ENCODE measurements at regions not wholly inside any gene's neighbourhood (a gene's known extent, or its start where the extent isn't known, plus 50 kb on each side); places are given as distances from the start of the nearest gene placed in this dataset.

DNA sequence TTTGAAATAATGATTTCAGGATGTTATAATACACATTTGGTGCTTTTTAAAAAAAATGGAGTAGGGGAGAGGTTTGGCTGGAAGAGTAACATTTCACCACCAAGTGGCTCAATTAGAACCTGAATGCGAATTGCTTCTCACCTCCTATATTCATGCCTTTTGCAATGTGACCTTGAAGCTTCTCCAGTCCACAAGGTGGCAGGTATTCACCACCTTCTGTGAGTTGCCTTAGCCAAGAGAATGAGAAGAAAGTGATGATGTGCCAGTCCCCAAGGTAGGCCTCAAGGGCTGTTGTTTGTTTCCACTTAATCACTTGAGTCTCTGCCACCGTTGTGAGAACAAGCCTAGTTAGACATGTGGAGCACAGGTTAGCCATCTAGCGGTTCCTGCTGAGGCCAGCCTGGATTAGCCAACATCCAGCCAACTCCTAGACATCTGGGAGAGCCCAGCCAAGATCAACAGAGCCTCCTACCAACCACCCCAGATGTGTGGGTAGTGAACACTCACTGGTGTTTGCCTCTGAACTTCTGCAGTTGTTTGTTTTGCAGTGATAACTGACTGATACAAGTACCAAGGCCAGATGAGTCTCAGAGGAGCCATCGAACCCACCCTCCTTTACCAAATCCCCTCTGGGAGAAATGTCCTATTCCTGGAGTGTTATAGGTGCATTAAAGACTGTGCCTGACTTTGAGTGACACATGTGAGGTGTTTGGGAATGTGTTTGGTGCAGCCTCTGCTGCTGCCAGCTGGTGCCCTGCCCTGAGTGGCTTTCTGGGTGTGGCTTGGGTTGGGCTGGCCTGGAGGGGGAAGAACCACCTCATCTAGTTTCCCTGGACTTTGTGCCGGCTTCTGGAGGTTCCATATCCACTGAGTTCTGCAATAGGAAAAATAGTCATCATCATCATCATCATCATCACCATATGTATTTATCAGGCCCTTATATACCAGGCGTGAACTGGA is 132.5 kb upstream of the RFLNA start:
- Mint-ChIP-seq H3K9me3 (no peaks in the 10 kb centered on the region), H3K27ac (no peak overlapping the region), H3K36me3 (ENCODE audit: low read depth) (no peaks in the 10 kb centered on the region), H3K4me3 (ENCODE audit: low read depth) (no peak overlapping the region), H3K27me3 (ENCODE audit: low read depth) (no peaks in the 10 kb centered on the region), H3K4me1 (ENCODE audit: low read depth) (no peaks in the 10 kb centered on the region)
- intact Hi-C loops (cut with micrococcal nuclease) = no loop called here
- DNase-seq (ENCODE audit: low spot score) = no peak

DNA sequence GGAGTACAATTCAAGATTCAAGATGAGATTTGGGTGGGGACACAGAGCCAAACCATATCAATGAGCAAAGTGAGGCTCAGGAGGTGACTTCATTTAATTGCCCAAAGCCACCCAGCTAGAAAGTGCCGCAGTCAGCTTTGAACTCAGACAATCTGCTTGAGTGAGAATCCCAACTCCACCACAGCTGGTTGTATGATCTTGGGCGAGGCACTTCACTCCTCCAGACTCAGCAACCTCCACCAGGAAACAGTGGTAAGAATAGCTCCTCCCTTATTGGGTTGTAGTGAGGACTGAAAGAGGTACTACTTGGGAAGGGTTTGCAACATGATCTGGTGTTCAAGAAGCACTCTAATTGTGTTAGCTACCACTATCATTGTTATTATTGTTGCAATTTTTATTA is 129.2 kb upstream of the RFLNA start:
- no peak overlapping the region for H3K27ac Mint-ChIP-seq
- H3K36me3 Mint-ChIP-seq (ENCODE audit: low read depth) = no peaks in the 10 kb centered on the region
- H3K4me3 Mint-ChIP-seq (ENCODE audit: low read depth) = no peak overlapping the region
- intact Hi-C loops (cut with micrococcal nuclease) = no loop called here
- DNase-seq (ENCODE audit: low spot score) = no peak
- H3K27me3 Mint-ChIP-seq (ENCODE audit: low read depth) = no peaks in the 10 kb centered on the region
- no peaks in the 10 kb centered on the region for H3K4me1 Mint-ChIP-seq (ENCODE audit: low read depth)
- no peaks in the 10 kb centered on the region for H3K9me3 Mint-ChIP-seq

DNA sequence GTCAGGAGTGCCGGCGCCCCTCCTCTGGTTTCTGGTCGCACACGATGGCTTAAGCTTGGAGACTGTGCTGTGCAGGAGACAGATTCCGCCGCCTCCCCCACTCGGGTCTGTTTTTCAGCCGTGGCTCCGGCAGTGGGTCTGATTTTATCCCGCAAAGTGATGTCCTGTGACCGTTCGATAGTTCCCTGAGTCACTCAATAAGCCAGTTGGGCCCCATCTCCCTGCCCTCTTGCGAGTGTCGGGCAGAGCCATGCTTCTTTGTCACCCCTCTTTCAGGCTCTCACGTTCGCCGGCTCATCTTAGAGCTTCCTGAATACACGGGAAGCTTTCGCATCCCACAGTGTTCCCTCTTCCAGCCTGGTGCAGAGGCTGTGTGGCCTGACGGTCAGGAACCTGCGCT is 127.8 kb upstream of the RFLNA start:
- Mint-ChIP-seq H3K36me3 (ENCODE audit: low read depth) (no peaks in the 10 kb centered on the region), H3K9me3 (no peaks in the 10 kb centered on the region), H3K4me1 (ENCODE audit: low read depth) (no peaks in the 10 kb centered on the region), H3K27me3 (ENCODE audit: low read depth) (no peaks in the 10 kb centered on the region), H3K4me3 (ENCODE audit: low read depth) (no peak overlapping the region), H3K27ac (no peak overlapping the region)
- DNase-seq (ENCODE audit: low spot score) = no peak
- intact Hi-C loops (cut with micrococcal nuclease) = no loop called here

DNA sequence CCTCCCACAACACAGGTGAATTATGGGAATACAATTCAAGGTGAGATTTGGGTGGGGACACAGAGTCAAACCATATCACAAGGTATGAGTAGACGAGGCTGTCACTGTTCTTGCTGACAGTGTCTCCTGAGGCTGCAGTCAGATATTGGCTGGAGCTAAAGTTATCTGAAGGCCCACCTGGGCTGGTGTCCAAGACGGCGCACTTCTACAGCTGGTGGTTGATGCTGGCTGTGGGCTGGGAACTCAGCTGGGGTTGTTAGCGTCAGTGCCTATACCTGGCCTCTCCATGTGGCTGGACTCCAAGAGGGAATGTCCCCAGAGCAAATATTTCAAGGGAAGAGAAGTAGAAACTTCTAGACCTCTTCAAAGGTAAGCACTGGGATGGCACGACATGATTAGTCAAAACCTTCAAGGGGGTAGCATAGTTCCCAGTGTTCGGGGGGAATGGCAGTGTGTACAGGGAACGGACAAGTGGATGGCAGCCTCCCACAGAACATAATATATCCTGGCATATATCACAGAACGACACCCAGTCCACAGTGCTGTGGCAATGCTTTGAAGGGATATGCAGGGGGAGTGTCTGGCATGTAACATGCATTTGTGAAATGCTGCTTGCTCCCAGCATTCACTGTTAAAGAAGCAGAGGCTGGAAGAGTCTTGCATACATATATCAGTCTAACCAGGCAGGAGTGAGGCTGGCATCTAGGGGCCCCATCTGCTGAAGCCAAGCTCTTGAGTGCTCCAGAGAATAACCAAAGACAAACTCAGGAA is 126.7 kb upstream of the RFLNA start:
- H3K4me1 Mint-ChIP-seq (ENCODE audit: low read depth) = no peaks in the 10 kb centered on the region
- no peaks in the 10 kb centered on the region for H3K27me3 Mint-ChIP-seq (ENCODE audit: low read depth)
- intact Hi-C loops (cut with micrococcal nuclease) = no loop called here
- no peak overlapping the region for H3K4me3 Mint-ChIP-seq (ENCODE audit: low read depth)
- no peaks in the 10 kb centered on the region for H3K36me3 Mint-ChIP-seq (ENCODE audit: low read depth)
- H3K27ac Mint-ChIP-seq = no peak overlapping the region
- H3K9me3 Mint-ChIP-seq = no peaks in the 10 kb centered on the region
- no peak for DNase-seq (ENCODE audit: low spot score)

DNA sequence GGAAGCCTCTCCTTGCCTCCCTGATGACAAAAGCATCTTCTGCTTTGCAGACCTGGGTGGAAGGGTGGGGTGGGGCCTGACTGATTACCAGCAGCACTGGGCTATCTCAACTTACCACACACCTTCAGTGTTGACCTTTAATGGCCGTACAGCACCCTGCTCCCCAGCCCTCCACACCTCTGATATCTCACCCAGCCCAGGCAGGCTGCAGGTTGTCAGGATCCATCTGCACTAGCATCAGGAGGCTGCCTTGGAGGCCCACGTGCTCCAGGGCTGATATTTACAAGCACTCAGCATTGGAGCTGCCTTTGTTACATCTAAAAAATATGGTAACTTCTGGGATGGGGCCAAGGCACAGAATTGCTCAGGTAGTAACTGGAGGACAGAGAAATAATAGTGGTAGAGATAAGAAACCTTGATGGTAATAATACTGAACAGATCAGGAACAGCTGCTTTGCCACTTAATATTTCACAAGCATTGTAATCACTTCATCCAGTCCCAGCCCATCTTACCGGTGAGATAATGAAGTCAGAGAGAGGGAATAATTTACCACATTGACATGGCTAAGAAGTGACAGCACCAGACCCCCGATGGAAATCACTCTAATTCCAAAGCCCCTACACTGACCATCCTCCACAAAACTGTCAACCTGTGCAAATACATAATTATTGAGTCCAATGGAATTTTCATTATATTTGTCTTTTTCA is 125.2 kb upstream of the RFLNA start:
- H3K27ac Mint-ChIP-seq = no peak overlapping the region
- no peak for DNase-seq (ENCODE audit: low spot score)
- intact Hi-C loops (cut with micrococcal nuclease) = no loop called here
- H3K4me1 Mint-ChIP-seq (ENCODE audit: low read depth) = no peaks in the 10 kb centered on the region
- no peaks in the 10 kb centered on the region for H3K9me3 Mint-ChIP-seq
- H3K27me3 Mint-ChIP-seq (ENCODE audit: low read depth) = no peaks in the 10 kb centered on the region
- no peak overlapping the region for H3K4me3 Mint-ChIP-seq (ENCODE audit: low read depth)
- H3K36me3 Mint-ChIP-seq (ENCODE audit: low read depth) = no peaks in the 10 kb centered on the region

DNA sequence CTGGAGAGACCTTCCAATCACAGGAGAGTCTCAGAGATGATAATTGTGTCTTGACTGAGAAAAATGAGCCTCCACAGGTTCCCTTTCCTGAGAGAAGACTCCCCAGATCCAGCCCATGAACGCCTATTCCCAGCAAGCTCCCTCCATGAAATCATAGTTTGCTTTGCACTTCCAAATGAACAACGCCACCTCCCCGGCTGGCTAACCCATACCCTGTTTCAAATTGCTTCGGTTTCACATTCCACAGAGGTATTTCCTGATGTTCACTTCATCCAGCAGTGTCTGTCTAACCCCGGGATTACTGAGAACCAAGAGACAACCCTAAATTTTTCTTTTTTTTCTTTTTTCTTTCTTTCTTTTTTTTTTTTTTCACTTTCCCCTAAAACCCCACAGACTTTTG is 124.1 kb upstream of the RFLNA start:
- intact Hi-C loops (cut with micrococcal nuclease) = no loop called here
- H3K27me3 Mint-ChIP-seq (ENCODE audit: low read depth) = no peaks in the 10 kb centered on the region
- DNase-seq (ENCODE audit: low spot score) = no peak
- H3K9me3 Mint-ChIP-seq = no peaks in the 10 kb centered on the region
- H3K36me3 Mint-ChIP-seq (ENCODE audit: low read depth) = no peaks in the 10 kb centered on the region
- H3K27ac Mint-ChIP-seq = no peak overlapping the region
- H3K4me3 Mint-ChIP-seq (ENCODE audit: low read depth) = no peak overlapping the region
- no peaks in the 10 kb centered on the region for H3K4me1 Mint-ChIP-seq (ENCODE audit: low read depth)

DNA sequence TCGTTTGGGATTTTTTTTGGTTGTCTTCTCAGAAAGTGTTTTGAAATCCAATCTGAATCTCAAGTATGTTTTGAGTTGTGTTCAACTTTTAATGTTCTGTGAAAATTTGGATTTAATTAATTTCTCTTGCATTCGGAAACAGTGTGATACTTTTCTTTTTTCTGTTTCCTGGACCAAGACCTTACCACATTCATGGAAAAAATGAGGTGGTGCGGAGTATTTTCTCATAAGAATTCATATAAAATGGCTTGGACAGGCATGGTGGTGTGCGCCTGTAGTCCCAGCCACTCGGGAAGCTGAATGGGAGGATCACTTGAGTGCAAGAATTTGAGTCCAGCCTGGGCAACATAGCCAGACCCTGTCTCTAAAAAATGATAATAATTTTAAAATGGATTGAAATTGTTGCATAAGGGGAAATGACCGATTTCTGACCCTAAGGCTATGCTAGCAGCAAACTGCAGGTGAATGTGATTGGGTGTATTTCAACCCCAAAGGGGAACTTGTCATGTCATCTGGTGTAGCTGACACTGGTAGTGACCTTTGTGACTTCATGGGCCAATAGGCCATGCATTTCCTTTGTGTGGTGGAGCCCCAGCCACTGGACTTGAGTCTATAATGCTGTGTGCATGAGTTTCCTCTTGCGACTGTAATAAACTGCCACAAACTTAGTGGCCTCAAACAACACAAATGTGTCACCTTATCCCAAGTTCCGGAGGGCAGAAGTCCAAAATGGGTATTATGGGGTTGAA is 123.5 kb upstream of the RFLNA start:
- DNase-seq (ENCODE audit: low spot score) = no peak
- Mint-ChIP-seq H3K4me1 (ENCODE audit: low read depth) (no peaks in the 10 kb centered on the region), H3K4me3 (ENCODE audit: low read depth) (no peak overlapping the region), H3K36me3 (ENCODE audit: low read depth) (no peaks in the 10 kb centered on the region), H3K27ac (no peak overlapping the region), H3K27me3 (ENCODE audit: low read depth) (no peaks in the 10 kb centered on the region), H3K9me3 (no peaks in the 10 kb centered on the region)
- intact Hi-C loops (cut with micrococcal nuclease) = no loop called here

DNA sequence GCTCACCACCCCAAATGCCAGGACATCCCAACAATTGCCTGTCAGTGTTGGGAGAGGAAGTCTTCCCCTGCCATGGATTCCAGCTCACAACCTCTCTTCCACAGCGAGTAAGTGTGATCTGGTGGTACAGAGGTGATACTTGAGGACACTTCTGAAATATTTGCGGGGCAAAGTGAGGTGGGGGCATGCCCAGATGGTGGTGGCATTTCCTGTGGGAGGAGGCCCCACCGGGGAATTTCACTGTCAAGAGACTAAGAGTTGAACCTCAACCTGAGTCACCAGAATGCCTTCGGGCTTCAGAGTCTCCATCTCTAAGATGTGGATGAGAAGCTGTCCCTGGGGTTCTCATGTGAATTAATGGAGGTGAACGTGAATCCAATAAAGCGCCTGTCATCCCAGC is 122.3 kb upstream of the RFLNA start:
- no peak overlapping the region for H3K4me3 Mint-ChIP-seq (ENCODE audit: low read depth)
- no peak overlapping the region for H3K27ac Mint-ChIP-seq
- H3K4me1 Mint-ChIP-seq (ENCODE audit: low read depth) = no peaks in the 10 kb centered on the region
- no peak for DNase-seq (ENCODE audit: low spot score)
- intact Hi-C loops (cut with micrococcal nuclease) = no loop called here
- H3K9me3 Mint-ChIP-seq = no peaks in the 10 kb centered on the region
- no peaks in the 10 kb centered on the region for H3K36me3 Mint-ChIP-seq (ENCODE audit: low read depth)
- no peaks in the 10 kb centered on the region for H3K27me3 Mint-ChIP-seq (ENCODE audit: low read depth)

DNA sequence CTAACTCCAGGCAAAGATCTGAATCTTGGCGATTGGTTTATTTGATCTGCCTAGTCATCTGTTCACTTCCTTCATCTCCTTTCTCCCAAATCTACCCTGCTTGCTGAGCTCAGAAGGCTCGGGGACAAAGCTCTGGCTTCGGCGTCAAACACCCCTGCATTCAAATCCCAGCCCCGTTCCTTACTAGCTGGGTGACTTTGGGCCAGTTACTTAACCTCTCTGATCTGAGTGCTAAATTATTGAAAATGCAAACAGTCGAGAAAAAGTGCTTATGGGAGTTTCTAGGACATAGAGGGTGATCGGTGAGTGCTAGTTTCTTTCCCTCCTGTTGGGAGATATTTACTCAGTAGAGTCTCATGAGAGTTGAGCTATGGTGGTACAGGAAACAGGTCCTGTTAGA is 121.2 kb upstream of the RFLNA start:
- H3K4me3 Mint-ChIP-seq (ENCODE audit: low read depth) = no peak overlapping the region
- intact Hi-C loops (cut with micrococcal nuclease) = no loop called here

DNA sequence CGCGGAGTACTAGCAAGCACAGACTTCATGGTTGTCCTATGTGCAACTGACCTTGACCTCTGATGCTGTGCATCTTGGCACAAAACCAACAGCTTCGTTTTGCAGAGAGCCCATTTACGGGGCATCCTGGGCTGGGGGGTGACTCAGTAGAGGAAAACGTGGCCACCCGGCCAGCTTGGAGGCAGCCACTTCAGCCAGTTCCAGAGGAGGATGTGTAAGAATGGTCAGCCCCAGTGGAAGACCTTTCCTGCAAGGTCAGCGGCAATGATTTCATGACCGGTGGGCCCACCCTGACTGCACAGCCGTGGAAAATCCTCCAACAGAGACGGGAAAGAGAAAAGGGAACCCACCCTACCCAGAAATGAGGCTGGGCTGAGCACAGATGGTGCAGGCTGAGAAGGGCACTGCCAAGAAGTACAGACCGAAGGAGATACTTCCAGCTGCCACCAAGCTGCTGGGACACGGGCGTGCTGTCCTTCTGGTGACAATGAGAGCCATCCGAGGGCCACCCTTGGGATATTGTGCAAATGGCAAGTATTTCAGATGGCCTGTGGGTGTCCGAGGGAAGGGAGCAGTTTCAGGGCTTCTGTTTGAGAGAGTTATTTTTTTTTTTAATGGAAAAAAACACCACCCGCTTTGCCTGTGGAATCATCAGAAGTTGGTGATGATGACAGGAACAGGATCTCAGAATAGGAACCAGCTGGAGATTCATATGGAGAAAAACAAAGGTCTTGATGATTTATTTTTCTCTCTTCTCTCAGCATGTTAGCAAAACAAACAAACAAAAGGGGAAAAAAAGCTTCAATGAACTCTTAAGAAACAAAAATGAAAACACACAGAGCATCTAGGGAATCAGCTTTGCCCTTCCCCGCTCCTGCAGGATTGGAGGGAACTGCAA is 120.2 kb upstream of the RFLNA start:
- H3K27me3 Mint-ChIP-seq (ENCODE audit: low read depth) = peaks cover 3% of the 10 kb centered on the region
- no peak overlapping the region for H3K27ac Mint-ChIP-seq
- H3K4me3 Mint-ChIP-seq (ENCODE audit: low read depth) = no peak overlapping the region
- no peaks in the 10 kb centered on the region for H3K36me3 Mint-ChIP-seq (ENCODE audit: low read depth)
- H3K4me1 Mint-ChIP-seq (ENCODE audit: low read depth) = no peaks in the 10 kb centered on the region
- intact Hi-C loops (cut with micrococcal nuclease) = no loop called here
- H3K9me3 Mint-ChIP-seq = no peaks in the 10 kb centered on the region
- DNase-seq (ENCODE audit: low spot score) = no peak

More for the DNA sequence above, 121.2 kb upstream of the RFLNA start:
- no peaks in the 10 kb centered on the region for H3K36me3 Mint-ChIP-seq (ENCODE audit: low read depth)
- no peak for DNase-seq (ENCODE audit: low spot score)
- no peaks in the 10 kb centered on the region for H3K27me3 Mint-ChIP-seq (ENCODE audit: low read depth)
- no peaks in the 10 kb centered on the region for H3K4me1 Mint-ChIP-seq (ENCODE audit: low read depth)
- no peaks in the 10 kb centered on the region for H3K9me3 Mint-ChIP-seq
- H3K27ac Mint-ChIP-seq = no peak overlapping the region

DNA sequence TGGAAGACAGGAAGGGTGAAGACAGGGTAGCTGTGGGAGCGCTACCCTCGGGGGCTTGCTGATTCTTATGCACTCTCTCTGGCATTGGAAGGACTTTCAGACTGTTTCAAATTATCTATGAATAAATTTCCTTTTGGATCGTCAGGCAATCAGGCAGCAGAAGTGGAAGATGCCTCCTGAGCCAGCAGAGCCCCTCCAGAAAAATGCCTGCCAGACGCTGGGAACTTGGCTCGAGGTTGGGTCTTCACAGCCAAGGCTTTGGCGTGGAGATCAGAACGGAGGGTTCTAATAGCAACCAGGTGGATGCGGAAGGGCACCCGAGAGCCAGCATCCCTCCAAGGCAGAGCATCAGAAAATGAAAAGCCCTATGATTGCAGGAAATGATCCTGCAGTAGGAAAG is 119.2 kb upstream of the RFLNA start:
- Mint-ChIP-seq H3K27ac (no peak overlapping the region), H3K9me3 (no peaks in the 10 kb centered on the region), H3K4me1 (ENCODE audit: low read depth) (no peaks in the 10 kb centered on the region), H3K4me3 (ENCODE audit: low read depth) (no peak overlapping the region), H3K36me3 (ENCODE audit: low read depth) (no peaks in the 10 kb centered on the region), H3K27me3 (ENCODE audit: low read depth) (peaks cover 3% of the 10 kb centered on the region)
- intact Hi-C loops (cut with micrococcal nuclease) = no loop called here
- no peak for DNase-seq (ENCODE audit: low spot score)

Data from activated T-helper 2 cell treated with anti-CD3 and anti-CD28 coated beads, Interferon-gamma antibody, Interleukin-2, Interleukin-4, amounts not matched to agents 10 μg/mL and 5 μg/mL and 100 μg/mL, durations not matched to agents 14 hours and 24 hours and 36 hours (primary cell).